SK-N-MC (cell line): ENCODE measurements at regions not wholly inside any gene's neighbourhood (a gene's known extent, or its start where the extent isn't known, plus 50 kb on each side); places are given as distances from the start of the nearest gene placed in this dataset.

Experiments
- EZH2 ChIP-seq: fragments of 200-600 bp; sonication (generic); IDR thresholded peaks from one replicate; pipeline ENCODE4 v1.6.1; 2017; ENCODE audit warnings: antibody characterized with exemption
- POLR2AphosphoS5 ChIP-seq: IDR thresholded peaks from 2 replicates; pipeline ENCODE4 v1.6.1; 2012; ENCODE audit warnings: mild to moderate bottlenecking, low read depth, low read length, borderline replicate concordance

DNA sequence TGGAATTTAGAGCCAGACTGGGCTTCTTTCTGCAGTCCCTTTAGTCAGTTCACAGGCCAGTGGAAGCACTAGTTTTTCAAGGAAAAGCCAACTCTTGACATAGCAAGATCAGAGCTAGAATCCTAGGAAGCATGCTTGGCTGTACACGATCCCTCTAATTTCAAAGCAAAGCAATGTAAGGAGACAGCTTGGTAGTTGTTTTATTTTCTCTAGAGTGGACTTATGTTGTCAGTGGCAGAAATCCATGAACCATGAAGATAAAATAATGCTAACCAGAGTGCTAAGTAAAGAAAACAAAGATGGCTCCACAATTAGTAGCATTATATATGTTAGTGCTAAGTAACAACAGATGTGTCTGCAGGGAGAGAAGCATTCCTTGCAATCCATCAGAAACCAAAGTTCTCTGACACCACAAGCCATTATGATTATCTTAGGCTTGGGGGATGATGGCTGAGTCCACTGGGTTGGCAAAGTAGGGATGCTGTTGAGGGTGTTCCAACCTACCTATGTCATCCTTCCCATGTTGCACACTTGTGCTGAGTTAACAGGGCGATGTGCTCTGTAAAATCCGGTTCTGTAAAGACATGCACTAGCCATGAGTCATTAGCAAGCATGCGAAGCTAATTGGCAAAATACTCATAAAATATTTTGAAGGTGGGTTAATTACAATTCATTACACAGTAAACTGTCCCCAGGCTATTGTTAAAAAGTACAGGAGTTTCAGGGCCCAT lies 115.2 kb downstream of the BMP2 start:
- no peak for TF ChIP-seq POLR2AphosphoS5
- no peak for TF ChIP-seq EZH2
